MM.1S (cell line): ENCODE measurements at regions not wholly inside any gene's neighbourhood (a gene's known extent, or its start where the extent isn't known, plus 50 kb on each side); places are given as distances from the start of the nearest gene placed in this dataset.

ENCODE experiments used
- DNase-seq: peaks from one replicate; pipeline ENCODE4 v3.0.0-alpha.2; 2015
- H2AFZ ChIP-seq: fragments of 300-600 bp; sonication (generic); 2 replicates; pipeline ENCODE4 v1.6.0; 2016; ENCODE audit warnings: antibody characterized with exemption, low read length
- H3F3A ChIP-seq: fragments of 300-600 bp; sonication (generic); 2 replicates; pipeline ENCODE4 v1.6.1; 2016; ENCODE audit warnings: mild to moderate bottlenecking, antibody characterized with exemption, low read length, moderate library complexity, mixed read lengths; ENCODE audit not compliant: insufficient read depth
- H3K27ac ChIP-seq: fragments of 300-600 bp; sonication (generic); 2 replicates; pipeline ENCODE4 v1.5.1; 2016; ENCODE audit warnings: mild to moderate bottlenecking, low read length
- H3K27me3 ChIP-seq: fragments of 300-600 bp; sonication (generic); replicated peaks from 2 replicates; pipeline ENCODE4 v1.6.0; 2016; ENCODE audit warnings: low read length; ENCODE audit not compliant: insufficient read depth
- H3K36me3 ChIP-seq: fragments of 300-600 bp; sonication (generic); replicated peaks from 2 replicates; pipeline ENCODE4 v1.6.1; 2016; ENCODE audit warnings: mild to moderate bottlenecking, low read length, mixed read lengths; ENCODE audit not compliant: insufficient read depth
- H3K4me1 ChIP-seq: fragments of 300-600 bp; sonication (generic); 2 replicates; pipeline ENCODE4 v1.6.1; 2016; ENCODE audit warnings: low read length, mixed read lengths
- H3K4me2 ChIP-seq: fragments of 300-600 bp; sonication (generic); 2 replicates; pipeline ENCODE4 v1.6.0; 2016; ENCODE audit warnings: low read depth, low read length
- H3K4me3 ChIP-seq: fragments of 300-600 bp; sonication (generic); 2 replicates; pipeline ENCODE4 v1.5.1; 2016; ENCODE audit warnings: low read length, mixed read lengths
- H3K79me2 ChIP-seq: fragments of 300-600 bp; sonication (generic); 2 replicates; pipeline ENCODE4 v1.6.1; 2016; ENCODE audit warnings: mixed run types, low read length, mixed read lengths
- H3K9ac ChIP-seq: fragments of 300-600 bp; sonication (generic); 2 replicates; pipeline ENCODE4 v1.6.1; 2016; ENCODE audit warnings: low read length, mixed read lengths
- H3K9me2 ChIP-seq: fragments of 300-600 bp; sonication (generic); replicated peaks from 2 replicates; pipeline ENCODE4 v1.6.1; 2016; ENCODE audit warnings: mild to moderate bottlenecking, low read length, mixed read lengths; ENCODE audit not compliant: insufficient read depth
- H3K9me3 ChIP-seq: fragments of 300-600 bp; sonication (generic); replicated peaks from 2 replicates; pipeline ENCODE4 v1.6.1; 2016; ENCODE audit warnings: mild to moderate bottlenecking, low read length, mixed read lengths; ENCODE audit not compliant: insufficient read depth
- H4K20me1 ChIP-seq: fragments of 300-600 bp; sonication (generic); 2 replicates; pipeline ENCODE4 v1.6.1; 2016; ENCODE audit warnings: mild to moderate bottlenecking, low read length, moderate library complexity, mixed read lengths; ENCODE audit not compliant: insufficient read depth
- CTCF ChIP-seq: fragments of 300-600 bp; sonication (generic); IDR thresholded peaks from 2 replicates; pipeline ENCODE4 v1.5.1; 2016; ENCODE audit warnings: antibody characterized with exemption, low read length, mixed read lengths
- EZH2 ChIP-seq: fragments of 300-600 bp; sonication (generic); optimal IDR thresholded peaks from 2 replicates; pipeline ENCODE3; 2017; ENCODE audit warnings: low read depth, mild to moderate bottlenecking, antibody characterized with exemption, low read length, mixed read lengths
- EZH2phosphoT487 ChIP-seq: fragments of 300-600 bp; sonication (generic); IDR thresholded peaks from 2 replicates; pipeline ENCODE4 v1.6.1; 2018; ENCODE audit warnings: antibody characterized with exemption, low read length

- peaks cover 70% of the 10 kb centered on the region for H3K27me3 ChIP-seq
- no peaks in the 10 kb centered on the region for H3K9me2 ChIP-seq
- no peak overlapping the region for H3K4me3 ChIP-seq
- H3K4me2 ChIP-seq: no peak overlapping the region
- H3F3A ChIP-seq: no peaks in the 10 kb centered on the region
- TF ChIP-seq EZH2: no peak
- TF ChIP-seq EZH2phosphoT487: no peak
- no peak for TF ChIP-seq CTCF
- H4K20me1 ChIP-seq: no peaks in the 10 kb centered on the region; the same call in 1 of the 2 replicates
- no peaks in the 10 kb centered on the region for H3K9me3 ChIP-seq
- H2AFZ ChIP-seq: no peak overlapping the region
- H3K27ac ChIP-seq: no peak overlapping the region
- H3K9ac ChIP-seq: no peak overlapping the region
- no peak for DNase-seq
- no peaks in the 10 kb centered on the region for H3K79me2 ChIP-seq
- no peaks in the 10 kb centered on the region for H3K4me1 ChIP-seq
- no peaks in the 10 kb centered on the region for H3K36me3 ChIP-seq
These were observed 91.5 kb upstream of the BHLHE23 start for GRCh38 chr20:63098195-63098810.

- no peaks in the 10 kb centered on the region; the same call in 1 of the 2 replicates for H4K20me1 ChIP-seq
- H3K27me3 ChIP-seq: peaks cover 79% of the 10 kb centered on the region
- no peaks in the 10 kb centered on the region for H3K36me3 ChIP-seq
- TF ChIP-seq EZH2: no peak
- TF ChIP-seq EZH2phosphoT487: no peak
- no peak for TF ChIP-seq CTCF
- H3K9me2 ChIP-seq: no peaks in the 10 kb centered on the region
- no peak overlapping the region for H3K27ac ChIP-seq
- no peaks in the 10 kb centered on the region for H3F3A ChIP-seq
- H3K9me3 ChIP-seq: no peaks in the 10 kb centered on the region
- DNase-seq: no peak
- no peak overlapping the region for H3K4me3 ChIP-seq
- H3K79me2 ChIP-seq: no peaks in the 10 kb centered on the region
- no peak overlapping the region for H3K9ac ChIP-seq
- H3K4me1 ChIP-seq: no peaks in the 10 kb centered on the region
- no peak overlapping the region for H3K4me2 ChIP-seq
- no peak overlapping the region for H2AFZ ChIP-seq
These were observed 90.6 kb upstream of the BHLHE23 start for GRCh38 chr20:63097336-63097831.

- Histone ChIP-seq H3K4me1 (no peaks in the 10 kb centered on the region), H3K79me2 (no peaks in the 10 kb centered on the region), H3K9me2 (no peaks in the 10 kb centered on the region), H3K4me2 (no peak overlapping the region), H4K20me1 (no peaks in the 10 kb centered on the region; the same call in 1 of the 2 replicates), H3K27me3 (peaks cover 80% of the 10 kb centered on the region), H3F3A (no peaks in the 10 kb centered on the region), H2AFZ (no peak overlapping the region), H3K9me3 (no peaks in the 10 kb centered on the region), H3K4me3 (no peak overlapping the region), H3K36me3 (no peaks in the 10 kb centered on the region), H3K9ac (no peak overlapping the region), H3K27ac (no peak overlapping the region)
- DNase-seq: no peak
- TF ChIP-seq EZH2phosphoT487 (no peak), CTCF (no peak)
These were observed 90.0 kb upstream of the BHLHE23 start for GRCh38 chr20:63096681-63097335.
